HK-2 (cell line): ENCODE measurements at regions not wholly inside any gene's neighbourhood (a gene's known extent, or its start where the extent isn't known, plus 50 kb on each side); places are given as distances from the start of the nearest gene placed in this dataset.
A peak's percentile ranks its signal among the peaks of the same experiment; 100 is the strongest.

Experiments
- DNase-seq: peaks from one replicate; pipeline ENCODE4 v3.0.0-alpha.2; 2018; ENCODE audit not compliant: unreplicated experiment

GRCh38 chr12:111310076-111310870, 58.6 kb downstream of the PHETA1 start:
- no peak for DNase-seq

GRCh38 chr12:111309584-111309983, 59.3 kb downstream of the PHETA1 start:
- DNase-seq: no peak

GRCh38 chr12:111308473-111308872, 60.4 kb downstream of the PHETA1 start:
- DNase-seq: no peak

- peak; percentile 39 for DNase-seq
Observed at GRCh38 chr12:111304642-111305071, 64.2 kb downstream of the PHETA1 start.

GRCh38 chr12:111303531-111303930, 65.4 kb downstream of the PHETA1 start:
- no peak for DNase-seq

GRCh38 chr12:111298582-111299436, 70.1 kb downstream of the PHETA1 start:
- DNase-seq: peak; percentile 45

GRCh38 chr12:111297703-111298426, 71.0 kb downstream of the PHETA1 start:
- no peak for DNase-seq

GRCh38 chr12:111296906-111297463, 71.9 kb downstream of the PHETA1 start:
- DNase-seq: no peak

- no peak for DNase-seq
Observed at GRCh38 chr12:111295176-111295575, 73.7 kb downstream of the PHETA1 start.

- DNase-seq: no peak
Observed at GRCh38 chr12:111293266-111294009, 75.5 kb downstream of the PHETA1 start.

GRCh38 chr12:111291357-111291756, 77.5 kb downstream of the PHETA1 start:
- no peak for DNase-seq

- no peak for DNase-seq
Observed at GRCh38 chr12:111288771-111289170, 80.1 kb downstream of the PHETA1 start.

GRCh38 chr12:111287125-111287900, 81.6 kb downstream of the PHETA1 start:
- DNase-seq: no peak

GRCh38 chr12:111285200-111285599, 83.7 kb downstream of the PHETA1 start:
- DNase-seq: no peak

- no peak for DNase-seq
Observed at GRCh38 chr12:111284709-111285108, 84.2 kb downstream of the PHETA1 start.

- DNase-seq: no peak
Observed at GRCh38 chr12:111283966-111284365, 84.9 kb downstream of the PHETA1 start.

- DNase-seq: no peak
Observed at GRCh38 chr12:111283521-111283920, 85.4 kb downstream of the PHETA1 start.

GRCh38 chr12:111277570-111277969, 91.3 kb downstream of the PHETA1 start:
- no peak for DNase-seq

- DNase-seq: no peak
Observed at GRCh38 chr12:111276146-111276545, 92.7 kb downstream of the PHETA1 start.

- DNase-seq: no peak
Observed at GRCh38 chr12:111275308-111275707, 93.6 kb downstream of the PHETA1 start.
